Mesenchymal stem cell (in vitro differentiated cells and primary cell): ENCODE measurements at regions not wholly inside any gene's neighbourhood (a gene's known extent, or its start where the extent isn't known, plus 50 kb on each side); places are given as distances from the start of the nearest gene placed in this dataset.
A peak's percentile ranks its signal among the peaks of the same experiment; 100 is the strongest.

Experiments
- DNase-seq: peaks from one replicate; pipeline ENCODE4 v3.0.0-alpha.2; 2013
- H2AFZ ChIP-seq: one replicate; pipeline ENCODE4 v1.6.1; 2013; ENCODE audit warnings: low read depth, mild to moderate bottlenecking, control low read depth, inconsistent platforms, low read length, moderate library complexity
- H2AK5ac ChIP-seq: 2 replicates; pipeline ENCODE4 v1.6.1; 2013; ENCODE audit warnings: low read length, moderate library complexity, mild to moderate bottlenecking, inconsistent platforms; ENCODE audit not compliant: severe bottlenecking
- H2BK120ac ChIP-seq: one replicate; pipeline ENCODE4 v1.6.1; 2013; ENCODE audit warnings: low read depth, mild to moderate bottlenecking, inconsistent platforms, low read length, moderate library complexity
- H2BK12ac ChIP-seq, 2 experiments: one replicate each; pipeline ENCODE4 v1.6.1; 2013; ENCODE audit warnings: inconsistent platforms in 2 of 2, low read length in 2 of 2, mild to moderate bottlenecking in 2 of 2, moderate library complexity in 2 of 2, control low read depth in 1 of 2
- H2BK15ac ChIP-seq: one replicate; pipeline ENCODE4 v1.6.1; 2013; ENCODE audit warnings: mild to moderate bottlenecking, low read depth, inconsistent platforms; ENCODE audit not compliant: poor library complexity, severe bottlenecking
- H2BK5ac ChIP-seq: 2 replicates; pipeline ENCODE4 v1.6.1; 2013; ENCODE audit warnings: low read depth, mild to moderate bottlenecking, low read length, control low read depth, inconsistent platforms; ENCODE audit not compliant: poor library complexity, severe bottlenecking
- H3K14ac ChIP-seq, 2 experiments: one replicate each; pipeline ENCODE4 v1.6.1; 2013; ENCODE audit warnings: inconsistent platforms in 2 of 2, low read length in 2 of 2, control low read depth in 1 of 2, mild to moderate bottlenecking in 1 of 2, moderate library complexity in 1 of 2
- H3K18ac ChIP-seq, 2 experiments: one replicate each; pipeline ENCODE4 v1.6.1; 2013; ENCODE audit warnings: inconsistent platforms in 2 of 2, low read length in 2 of 2, control low read depth in 1 of 2, low read depth in 1 of 2, mild to moderate bottlenecking in 1 of 2
- H3K23ac ChIP-seq, 2 experiments: one replicate each; pipeline ENCODE4 v1.6.1; 2013; ENCODE audit warnings: inconsistent platforms in 2 of 2, low read length in 2 of 2, mild to moderate bottlenecking in 2 of 2, moderate library complexity in 2 of 2, control low read depth in 1 of 2
- H3K27ac ChIP-seq: 2 replicates; pipeline ENCODE4 v1.5.1; 2013; ENCODE audit warnings: mild to moderate bottlenecking, moderate library complexity, low read length, control low read depth, inconsistent platforms; ENCODE audit not compliant: poor library complexity, severe bottlenecking
- H3K27me3 ChIP-seq, 2 experiments: 2 replicates each; pipeline versions ENCODE4 v1.6.1 to v1.7.0; 2013; ENCODE audit warnings: low read length in 2 of 2, mild to moderate bottlenecking in 2 of 2, moderate library complexity in 2 of 2, control low read depth in 1 of 2, inconsistent platforms in 1 of 2; ENCODE audit not compliant: control insufficient read depth in 1 of 2, insufficient read depth in 1 of 2
- H3K36me3 ChIP-seq, 2 experiments: 2 replicates each; pipeline versions ENCODE4 v1.6.1 to v1.7.0; 2013; ENCODE audit warnings: low read length in 2 of 2, control low read depth in 1 of 2, inconsistent platforms in 1 of 2, low read depth in 1 of 2, mild to moderate bottlenecking in 1 of 2; ENCODE audit not compliant: insufficient read depth in 2 of 2, control insufficient read depth in 1 of 2
- H3K4ac ChIP-seq, 2 experiments: one replicate each; pipeline ENCODE4 v1.6.1; 2013; ENCODE audit warnings: inconsistent platforms in 2 of 2, low read length in 2 of 2, mild to moderate bottlenecking in 2 of 2, moderate library complexity in 2 of 2, control low read depth in 1 of 2, low read depth in 1 of 2
- H3K4me1 ChIP-seq: 2 replicates; pipeline ENCODE4 v1.6.1; 2013; ENCODE audit warnings: low read depth, low read length, control low read depth; ENCODE audit not compliant: control insufficient read depth, insufficient read depth
- H3K4me2 ChIP-seq: 2 replicates; pipeline ENCODE4 v1.6.1; 2013; ENCODE audit warnings: low read length, mild to moderate bottlenecking, inconsistent platforms; ENCODE audit not compliant: poor library complexity, severe bottlenecking
- H3K4me3 ChIP-seq, 2 experiments: 2 replicates each; pipeline versions ENCODE4 v1.5.1 to v1.7.0; 2013; ENCODE audit warnings: low read length in 2 of 2, mild to moderate bottlenecking in 2 of 2, control low read depth in 1 of 2, low read depth in 1 of 2; ENCODE audit not compliant: insufficient read depth in 1 of 2
- H3K79me1 ChIP-seq: replicated peaks from 2 replicates; pipeline ENCODE4 v1.6.1; 2013; ENCODE audit warnings: mild to moderate bottlenecking, control low read depth, low read length, inconsistent platforms; ENCODE audit not compliant: poor library complexity, severe bottlenecking
- H3K9ac ChIP-seq: 2 replicates; pipeline ENCODE4 v1.7.0; 2013; ENCODE audit warnings: mild to moderate bottlenecking, low read length, moderate library complexity
- H3K9me3 ChIP-seq: 2 replicates; pipeline ENCODE4 v1.7.0; 2013; ENCODE audit warnings: mild to moderate bottlenecking, low read length; ENCODE audit not compliant: control insufficient read depth
- H4K8ac ChIP-seq: one replicate; pipeline ENCODE4 v1.6.1; 2013; ENCODE audit warnings: inconsistent platforms, mild to moderate bottlenecking, low read length, moderate library complexity
- H4K91ac ChIP-seq: one replicate; pipeline ENCODE4 v1.6.1; 2013; ENCODE audit warnings: mild to moderate bottlenecking, low read length, inconsistent platforms
- WGBS: methylation state at CpG from one replicate; pipeline ENCODE4 v1.1.7; 2013; ENCODE audit warnings: mixed read lengths; 5-methylcytosine and 5-hydroxymethylcytosine counted together

DNA sequence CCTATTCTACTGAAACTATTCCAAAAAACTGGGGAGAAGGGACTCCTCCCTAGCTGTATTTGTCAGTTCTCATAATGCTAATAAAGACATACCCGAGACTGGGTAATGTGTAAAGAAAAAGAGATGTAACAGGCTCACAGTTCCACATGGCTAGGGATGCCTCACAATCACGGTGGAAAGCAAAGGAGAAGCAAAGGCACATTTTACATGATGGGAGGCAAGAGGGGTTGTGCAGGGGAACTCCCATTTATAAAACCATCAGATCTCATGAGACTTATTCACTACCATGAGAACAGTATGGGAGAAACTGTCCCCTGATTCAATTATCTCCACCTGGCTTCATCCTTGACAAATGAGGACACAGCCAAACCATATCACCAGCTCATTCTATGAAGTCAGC, 111.2 kb upstream of the RIPOR2 start:
- Histone ChIP-seq H3K4me2 (no peak overlapping the region), H3K27ac (no peak overlapping the region), H2BK15ac (no peak overlapping the region), H2BK5ac (no peak overlapping the region), H3K79me1 (no peaks in the 10 kb centered on the region), H3K4ac (no peak overlapping the region), H3K4me3 (no peak overlapping the region), H2AFZ (no peak overlapping the region), H2BK12ac (no peak overlapping the region), H2BK120ac (no peak overlapping the region), H3K27me3 (no peaks in the 10 kb centered on the region), H3K9me3 (no peaks in the 10 kb centered on the region), H2AK5ac (no peak overlapping the region), H3K18ac (no peak overlapping the region), H3K14ac (no peak overlapping the region), H3K9ac (no peak overlapping the region), H3K4me1 (no peaks in the 10 kb centered on the region), H4K8ac (no peak overlapping the region), H3K36me3 (no peaks in the 10 kb centered on the region), H4K91ac (no peak overlapping the region), H3K23ac (no peak overlapping the region)
- 100% methylated on average over 2 of the region's 2 CpGs for WGBS
- no peak for DNase-seq

- 26% methylated on average over 3 of the region's 6 CpGs for WGBS
- H2AFZ ChIP-seq: no peak overlapping the region
- DNase-seq: peak; percentile 92
Observed at GRCh38 chr6:25050356-25050755, 114.6 kb upstream of the RIPOR2 start.

GRCh38 chr6:25051083-25051482, 115.3 kb upstream of the RIPOR2 start:
- DNase-seq: no peak
- H3K79me1 ChIP-seq: no peaks in the 10 kb centered on the region
- WGBS: 90% methylated on average over 2 of the region's 2 CpGs

More at GRCh38 chr6:25050356-25050755, 114.6 kb upstream of the RIPOR2 start:
- no peak overlapping the region for H3K14ac ChIP-seq
- H3K9me3 ChIP-seq: no peaks in the 10 kb centered on the region
- H2BK5ac ChIP-seq: no peak overlapping the region
- peak overlapping the region in 1 of 2 experiments; percentile 22 for H2BK12ac ChIP-seq
- H3K4ac ChIP-seq: no peak overlapping the region
- no peaks in the 10 kb centered on the region for H3K27me3 ChIP-seq
- no peak overlapping the region for H3K9ac ChIP-seq
- H3K4me3 ChIP-seq: no peak overlapping the region
- H2AK5ac ChIP-seq: no peak overlapping the region
- H3K18ac ChIP-seq: no peak overlapping the region
- H3K4me1 ChIP-seq: peaks cover 7% of the 10 kb centered on the region
- H4K91ac ChIP-seq: no peak overlapping the region
- H3K79me1 ChIP-seq: no peaks in the 10 kb centered on the region
- H3K23ac ChIP-seq: no peak overlapping the region
- no peak overlapping the region for H2BK15ac ChIP-seq
- no peak overlapping the region for H2BK120ac ChIP-seq
- H4K8ac ChIP-seq: no peak overlapping the region
- H3K36me3 ChIP-seq: no peaks in the 10 kb centered on the region
- H3K4me2 ChIP-seq: no peak overlapping the region
- H3K27ac ChIP-seq: no peak overlapping the region

GRCh38 chr6:25052181-25052580, 116.4 kb upstream of the RIPOR2 start:
- Histone ChIP-seq H2BK12ac (peak overlapping the region in 1 of 2 experiments; percentile 78), H3K4me1 (peaks cover 7% of the 10 kb centered on the region), H3K9ac (no peak overlapping the region), H3K9me3 (no peaks in the 10 kb centered on the region), H2BK15ac (no peak overlapping the region), H4K8ac (peak overlapping the region; percentile 46), H2AFZ (no peak overlapping the region), H2AK5ac (no peak overlapping the region), H3K4ac (no peak overlapping the region), H3K4me2 (no peak overlapping the region), H3K36me3 (no peaks in the 10 kb centered on the region), H3K23ac (no peak overlapping the region), H3K18ac (peak overlapping the region in 1 of 2 experiments; percentile 54), H3K79me1 (no peaks in the 10 kb centered on the region), H3K27me3 (no peaks in the 10 kb centered on the region), H2BK120ac (no peak overlapping the region), H4K91ac (peak overlapping the region; percentile 59), H3K4me3 (no peak overlapping the region), H2BK5ac (no peak overlapping the region), H3K27ac (no peak overlapping the region), H3K14ac (no peak overlapping the region)
- WGBS: 100% methylated on average over 1 of the region's 1 CpG
- DNase-seq: no peak

More at GRCh38 chr6:25051083-25051482, 115.3 kb upstream of the RIPOR2 start:
- H3K4me1 ChIP-seq: peaks cover 7% of the 10 kb centered on the region
- H2BK12ac ChIP-seq: peak overlapping the region in 1 of 2 experiments; percentile 2
- H3K9me3 ChIP-seq: no peaks in the 10 kb centered on the region
- H3K36me3 ChIP-seq: no peaks in the 10 kb centered on the region
- H4K91ac ChIP-seq: no peak overlapping the region
- H3K18ac ChIP-seq: no peak overlapping the region
- H2BK5ac ChIP-seq: no peak overlapping the region
- no peaks in the 10 kb centered on the region for H3K27me3 ChIP-seq
- H2AFZ ChIP-seq: no peak overlapping the region
- no peak overlapping the region for H4K8ac ChIP-seq
- no peak overlapping the region for H3K4me3 ChIP-seq
- H3K14ac ChIP-seq: no peak overlapping the region
- no peak overlapping the region for H3K23ac ChIP-seq
- no peak overlapping the region for H3K4me2 ChIP-seq
- no peak overlapping the region for H2BK120ac ChIP-seq
- H2AK5ac ChIP-seq: no peak overlapping the region
- H3K4ac ChIP-seq: peak overlapping the region in 1 of 2 experiments; percentile 54
- no peak overlapping the region for H3K27ac ChIP-seq
- H3K9ac ChIP-seq: no peak overlapping the region
- no peak overlapping the region for H2BK15ac ChIP-seq
